ENCODE measurements at regions not wholly inside any gene's neighbourhood (a gene's known extent, or its start where the extent isn't known, plus 50 kb on each side); places are given as distances from the start of the nearest gene placed in this dataset.

DNA sequence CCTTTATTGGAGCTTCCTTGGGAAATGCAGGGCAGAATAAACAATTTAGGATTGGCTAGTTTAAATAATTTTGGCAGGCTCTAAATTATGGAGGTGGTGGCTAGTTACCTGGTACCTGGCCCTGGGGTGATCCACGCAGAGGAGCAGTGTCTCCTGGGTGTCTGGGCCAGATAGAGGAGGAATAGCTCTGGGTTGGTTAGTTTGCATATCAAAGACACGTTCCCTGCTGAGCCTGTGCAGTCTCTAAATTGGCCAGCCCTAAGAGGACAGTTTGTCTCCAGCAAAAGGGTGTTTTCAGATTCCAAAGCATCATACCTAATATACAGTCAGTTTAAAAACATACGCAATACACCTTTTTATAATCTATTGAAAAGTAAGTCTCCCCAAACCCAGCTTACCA is 333.3 kb upstream of the TPM1 start:
- TF ChIP-seq, protein P1, sequence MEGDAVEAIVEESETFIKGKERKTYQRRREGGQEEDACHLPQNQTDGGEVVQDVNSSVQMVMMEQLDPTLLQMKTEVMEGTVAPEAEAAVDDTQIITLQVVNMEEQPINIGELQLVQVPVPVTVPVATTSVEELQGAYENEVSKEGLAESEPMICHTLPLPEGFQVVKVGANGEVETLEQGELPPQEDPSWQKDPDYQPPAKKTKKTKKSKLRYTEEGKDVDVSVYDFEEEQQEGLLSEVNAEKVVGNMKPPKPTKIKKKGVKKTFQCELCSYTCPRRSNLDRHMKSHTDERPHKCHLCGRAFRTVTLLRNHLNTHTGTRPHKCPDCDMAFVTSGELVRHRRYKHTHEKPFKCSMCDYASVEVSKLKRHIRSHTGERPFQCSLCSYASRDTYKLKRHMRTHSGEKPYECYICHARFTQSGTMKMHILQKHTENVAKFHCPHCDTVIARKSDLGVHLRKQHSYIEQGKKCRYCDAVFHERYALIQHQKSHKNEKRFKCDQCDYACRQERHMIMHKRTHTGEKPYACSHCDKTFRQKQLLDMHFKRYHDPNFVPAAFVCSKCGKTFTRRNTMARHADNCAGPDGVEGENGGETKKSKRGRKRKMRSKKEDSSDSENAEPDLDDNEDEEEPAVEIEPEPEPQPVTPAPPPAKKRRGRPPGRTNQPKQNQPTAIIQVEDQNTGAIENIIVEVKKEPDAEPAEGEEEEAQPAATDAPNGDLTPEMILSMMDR (IDR thresholded peaks at IDR 0.05): no peak
- TF ChIP-seq POLR2A (IDR thresholded peaks at IDR 0.05): no peak

All from heart left ventricle (tissue), 13 donors.